MM.1S (cell line): ENCODE measurements at regions not wholly inside any gene's neighbourhood (a gene's known extent, or its start where the extent isn't known, plus 50 kb on each side); places are given as distances from the start of the nearest gene placed in this dataset.

Source experiments
- DNase-seq: peaks from one replicate; pipeline ENCODE4 v3.0.0-alpha.2; 2015
- H2AFZ ChIP-seq: fragments of 300-600 bp; sonication (generic); 2 replicates; pipeline ENCODE4 v1.6.0; 2016; ENCODE audit warnings: antibody characterized with exemption, low read length
- H3F3A ChIP-seq: fragments of 300-600 bp; sonication (generic); 2 replicates; pipeline ENCODE4 v1.6.1; 2016; ENCODE audit warnings: mild to moderate bottlenecking, antibody characterized with exemption, low read length, moderate library complexity, mixed read lengths; ENCODE audit not compliant: insufficient read depth
- H3K27ac ChIP-seq: fragments of 300-600 bp; sonication (generic); 2 replicates; pipeline ENCODE4 v1.5.1; 2016; ENCODE audit warnings: mild to moderate bottlenecking, low read length
- H3K27me3 ChIP-seq: fragments of 300-600 bp; sonication (generic); replicated peaks from 2 replicates; pipeline ENCODE4 v1.6.0; 2016; ENCODE audit warnings: low read length; ENCODE audit not compliant: insufficient read depth
- H3K36me3 ChIP-seq: fragments of 300-600 bp; sonication (generic); replicated peaks from 2 replicates; pipeline ENCODE4 v1.6.1; 2016; ENCODE audit warnings: mild to moderate bottlenecking, low read length, mixed read lengths; ENCODE audit not compliant: insufficient read depth
- H3K4me1 ChIP-seq: fragments of 300-600 bp; sonication (generic); 2 replicates; pipeline ENCODE4 v1.6.1; 2016; ENCODE audit warnings: low read length, mixed read lengths
- H3K4me2 ChIP-seq: fragments of 300-600 bp; sonication (generic); 2 replicates; pipeline ENCODE4 v1.6.0; 2016; ENCODE audit warnings: low read depth, low read length
- H3K4me3 ChIP-seq: fragments of 300-600 bp; sonication (generic); 2 replicates; pipeline ENCODE4 v1.5.1; 2016; ENCODE audit warnings: low read length, mixed read lengths
- H3K79me2 ChIP-seq: fragments of 300-600 bp; sonication (generic); 2 replicates; pipeline ENCODE4 v1.6.1; 2016; ENCODE audit warnings: mixed run types, low read length, mixed read lengths
- H3K9ac ChIP-seq: fragments of 300-600 bp; sonication (generic); 2 replicates; pipeline ENCODE4 v1.6.1; 2016; ENCODE audit warnings: low read length, mixed read lengths
- H3K9me2 ChIP-seq: fragments of 300-600 bp; sonication (generic); replicated peaks from 2 replicates; pipeline ENCODE4 v1.6.1; 2016; ENCODE audit warnings: mild to moderate bottlenecking, low read length, mixed read lengths; ENCODE audit not compliant: insufficient read depth
- H3K9me3 ChIP-seq: fragments of 300-600 bp; sonication (generic); replicated peaks from 2 replicates; pipeline ENCODE4 v1.6.1; 2016; ENCODE audit warnings: mild to moderate bottlenecking, low read length, mixed read lengths; ENCODE audit not compliant: insufficient read depth
- H4K20me1 ChIP-seq: fragments of 300-600 bp; sonication (generic); 2 replicates; pipeline ENCODE4 v1.6.1; 2016; ENCODE audit warnings: mild to moderate bottlenecking, low read length, moderate library complexity, mixed read lengths; ENCODE audit not compliant: insufficient read depth
- EZH2 ChIP-seq: fragments of 300-600 bp; sonication (generic); optimal IDR thresholded peaks from 2 replicates; pipeline ENCODE3; 2017; ENCODE audit warnings: low read depth, mild to moderate bottlenecking, antibody characterized with exemption, low read length, mixed read lengths
- EZH2phosphoT487 ChIP-seq: fragments of 300-600 bp; sonication (generic); IDR thresholded peaks from 2 replicates; pipeline ENCODE4 v1.6.1; 2018; ENCODE audit warnings: antibody characterized with exemption, low read length
- TF ChIP-seq, protein P1 (sequence below): fragments of 300-600 bp; sonication (generic); IDR thresholded peaks from 2 replicates; pipeline ENCODE4 v1.5.1; 2016; ENCODE audit warnings: antibody characterized with exemption, low read length, mixed read lengths

DNA sequence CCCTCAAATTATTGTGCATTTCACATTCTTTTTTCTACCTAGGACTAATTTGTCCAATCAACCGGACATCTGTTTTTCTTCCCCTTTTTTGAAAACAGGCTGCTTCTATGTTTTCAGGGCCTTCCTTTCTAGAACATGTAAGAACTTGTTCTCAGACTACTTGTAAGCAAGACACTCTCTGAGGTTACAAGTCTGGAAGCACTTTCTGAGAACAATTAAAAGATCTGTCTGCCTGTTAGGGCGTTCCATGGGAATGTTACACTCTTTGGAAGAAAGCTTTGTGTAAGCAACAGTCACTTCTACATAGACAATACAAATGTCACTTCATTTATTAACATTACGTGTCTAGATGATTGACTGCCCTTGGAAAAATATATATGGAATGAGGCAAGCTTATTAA is 50.9 kb upstream of the HSPB3 start:
- Histone ChIP-seq H3K9me3 (no peaks in the 10 kb centered on the region), H2AFZ (no peak overlapping the region), H4K20me1 (no peaks in the 10 kb centered on the region), H3F3A (no peaks in the 10 kb centered on the region), H3K4me1 (0 out of 2 replicates have a peak, but pooled peaks cover 2% of the 10 kb centered on the region), H3K4me2 (no peak overlapping the region), H3K4me3 (no peak overlapping the region), H3K27ac (no peak overlapping the region), H3K27me3 (no peaks in the 10 kb centered on the region), H3K9ac (no peak overlapping the region), H3K9me2 (no peaks in the 10 kb centered on the region), H3K79me2 (no peaks in the 10 kb centered on the region), H3K36me3 (no peaks in the 10 kb centered on the region)
- DNase-seq = no peak
- TF ChIP-seq EZH2phosphoT487 (no peak), EZH2 (no peak)
- TF ChIP-seq, protein P1, sequence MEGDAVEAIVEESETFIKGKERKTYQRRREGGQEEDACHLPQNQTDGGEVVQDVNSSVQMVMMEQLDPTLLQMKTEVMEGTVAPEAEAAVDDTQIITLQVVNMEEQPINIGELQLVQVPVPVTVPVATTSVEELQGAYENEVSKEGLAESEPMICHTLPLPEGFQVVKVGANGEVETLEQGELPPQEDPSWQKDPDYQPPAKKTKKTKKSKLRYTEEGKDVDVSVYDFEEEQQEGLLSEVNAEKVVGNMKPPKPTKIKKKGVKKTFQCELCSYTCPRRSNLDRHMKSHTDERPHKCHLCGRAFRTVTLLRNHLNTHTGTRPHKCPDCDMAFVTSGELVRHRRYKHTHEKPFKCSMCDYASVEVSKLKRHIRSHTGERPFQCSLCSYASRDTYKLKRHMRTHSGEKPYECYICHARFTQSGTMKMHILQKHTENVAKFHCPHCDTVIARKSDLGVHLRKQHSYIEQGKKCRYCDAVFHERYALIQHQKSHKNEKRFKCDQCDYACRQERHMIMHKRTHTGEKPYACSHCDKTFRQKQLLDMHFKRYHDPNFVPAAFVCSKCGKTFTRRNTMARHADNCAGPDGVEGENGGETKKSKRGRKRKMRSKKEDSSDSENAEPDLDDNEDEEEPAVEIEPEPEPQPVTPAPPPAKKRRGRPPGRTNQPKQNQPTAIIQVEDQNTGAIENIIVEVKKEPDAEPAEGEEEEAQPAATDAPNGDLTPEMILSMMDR = no peak

DNA sequence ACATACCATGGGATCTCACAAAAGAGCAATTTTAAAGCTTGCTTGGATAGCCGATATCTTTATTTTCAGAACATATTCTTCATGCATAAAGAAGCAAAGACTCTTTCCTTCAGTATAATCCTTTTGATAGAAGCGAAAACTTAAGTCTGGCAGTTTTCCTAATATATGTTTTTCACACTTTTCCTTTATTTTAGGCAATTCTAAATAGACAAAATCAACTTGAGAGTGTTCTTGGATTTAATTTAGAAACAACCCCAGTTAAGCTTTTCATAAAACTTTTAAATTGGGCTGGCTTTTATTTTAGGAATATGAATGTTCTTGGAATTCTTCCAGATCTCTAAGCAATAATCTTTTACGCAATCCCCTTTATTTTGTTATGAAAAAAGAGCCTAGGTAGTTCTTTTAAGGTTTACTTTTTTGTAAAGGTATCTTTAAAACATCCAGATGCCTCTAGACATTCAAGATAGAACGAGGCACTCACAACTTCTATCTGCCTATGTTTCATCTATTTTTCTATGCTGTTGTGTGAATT is 51.5 kb upstream of the HSPB3 start:
- H3K4me2 ChIP-seq = no peak overlapping the region
- no peaks in the 10 kb centered on the region for H3K9me3 ChIP-seq
- no peaks in the 10 kb centered on the region for H3K79me2 ChIP-seq
- no peak overlapping the region for H3K27ac ChIP-seq
- H3K4me3 ChIP-seq = no peak overlapping the region
- H3F3A ChIP-seq = no peaks in the 10 kb centered on the region
- 0 out of 2 replicates have a peak, but pooled peaks cover 2% of the 10 kb centered on the region for H3K4me1 ChIP-seq
- no peak for TF ChIP-seq EZH2phosphoT487
- TF ChIP-seq, protein P1 = no peak
- TF ChIP-seq EZH2 = no peak
- no peaks in the 10 kb centered on the region for H3K9me2 ChIP-seq
- no peak overlapping the region for H2AFZ ChIP-seq
- no peak for DNase-seq
- no peaks in the 10 kb centered on the region for H4K20me1 ChIP-seq
- no peaks in the 10 kb centered on the region for H3K36me3 ChIP-seq
- no peak overlapping the region for H3K9ac ChIP-seq
- no peaks in the 10 kb centered on the region for H3K27me3 ChIP-seq

- no peak for DNase-seq
- Histone ChIP-seq H3K9ac (no peak overlapping the region), H3K27ac (no peak overlapping the region), H3K9me3 (no peaks in the 10 kb centered on the region), H4K20me1 (no peaks in the 10 kb centered on the region), H3K36me3 (no peaks in the 10 kb centered on the region), H3K27me3 (no peaks in the 10 kb centered on the region), H3K4me2 (no peak overlapping the region), H3K4me3 (no peak overlapping the region), H3K79me2 (no peaks in the 10 kb centered on the region), H3F3A (no peaks in the 10 kb centered on the region), H2AFZ (no peak overlapping the region), H3K9me2 (no peaks in the 10 kb centered on the region), H3K4me1 (peaks cover 5% of the 10 kb centered on the region; the same call in 1 of the 2 replicates)
- TF ChIP-seq, protein P1 = no peak
- TF ChIP-seq EZH2phosphoT487 = no peak
Measured at GRCh38 chr5:54403121-54403520, 52.4 kb upstream of the HSPB3 start.
